CD8-positive, alpha-beta memory T cell (primary cell): ENCODE measurements at regions not wholly inside any gene's neighbourhood (a gene's known extent, or its start where the extent isn't known, plus 50 kb on each side); places are given as distances from the start of the nearest gene placed in this dataset.
"Not testable (repeated sequence)": the region's sequence is repeated elsewhere in the genome, so short reads cannot be mapped to it uniquely, and the experiment has no call there.

Experiments used
- CTCF ChIA-PET: fragments of 350-600 bp; sonication (Branson Sonifier 250); formaldehyde crosslinking; loops from one replicate; lab custom pipeline; 2021; ENCODE audit warnings: antibody characterized with exemption; lab: Charles Lee
- POLR2A ChIA-PET: fragments of 350-600 bp; sonication (Branson Sonifier 250); formaldehyde crosslinking; loops from one replicate; lab custom pipeline; 2021; ENCODE audit warnings: antibody characterized with exemption; lab: Charles Lee
- DNase-seq, 5 donors: peaks; one replicate each; pipeline versions ENCODE4 v3.0.0 to v3.0.0-alpha.2; 2020 to 2022; ENCODE audit warnings: mixed read lengths in 1 of 5
- H3K27ac ChIP-seq: one replicate; pipeline ENCODE4 v1.7.0; 2013; ENCODE audit warnings: low read depth, mild to moderate bottlenecking, low read length, moderate library complexity
- H3K27me3 ChIP-seq: 2 replicates; pipeline ENCODE4 v1.7.0; 2013; ENCODE audit warnings: low read length, mild to moderate bottlenecking; ENCODE audit not compliant: insufficient read depth, poor library complexity, severe bottlenecking
- H3K36me3 ChIP-seq: 2 replicates; pipeline ENCODE4 v1.7.0; 2013; ENCODE audit warnings: mild to moderate bottlenecking, low read length, moderate library complexity; ENCODE audit not compliant: insufficient read depth
- H3K4me1 ChIP-seq: 2 replicates; pipeline ENCODE4 v1.7.0; 2013; ENCODE audit warnings: mild to moderate bottlenecking, low read length, moderate library complexity; ENCODE audit not compliant: insufficient read depth
- H3K4me3 ChIP-seq: 2 replicates; pipeline ENCODE4 v1.7.0; 2013; ENCODE audit warnings: mild to moderate bottlenecking, low read length
- H3K9me3 ChIP-seq: 2 replicates; pipeline ENCODE4 v1.7.0; 2013; ENCODE audit warnings: mild to moderate bottlenecking, low read length
- H3K27ac Mint-ChIP-seq, 8 donors: one replicate each; pipeline ENCODE4 v1.8.0; 2020 to 2021; ENCODE audit warnings: mixed read lengths in 8 of 8, mild to moderate bottlenecking in 6 of 8, inconsistent platforms in 3 of 8, moderate library complexity in 3 of 8
- H3K27me3 Mint-ChIP-seq, 2 donors: one replicate each; pipeline ENCODE4 v1.8.0; 2020 to 2021; ENCODE audit warnings: mixed read lengths in 2 of 2, mild to moderate bottlenecking in 1 of 2, moderate library complexity in 1 of 2
- H3K36me3 Mint-ChIP-seq, 3 donors: one replicate each; pipeline ENCODE4 v1.8.0; 2020 to 2021; ENCODE audit warnings: mixed read lengths in 3 of 3, inconsistent platforms in 1 of 3, mild to moderate bottlenecking in 1 of 3
- H3K4me1 Mint-ChIP-seq, 3 donors: one replicate each; pipeline ENCODE4 v1.8.0; 2020 to 2021; ENCODE audit warnings: mixed read lengths in 3 of 3, inconsistent platforms in 1 of 3, mild to moderate bottlenecking in 1 of 3
- H3K4me3 Mint-ChIP-seq, 7 donors: one replicate each; pipeline ENCODE4 v1.8.0; 2020 to 2021; ENCODE audit warnings: mixed read lengths in 7 of 7, mild to moderate bottlenecking in 6 of 7, moderate library complexity in 4 of 7, inconsistent platforms in 2 of 7
- H3K9me3 Mint-ChIP-seq, 5 donors: one replicate each; pipeline ENCODE4 v1.8.0; 2020 to 2022; ENCODE audit warnings: mixed read lengths in 5 of 5, mild to moderate bottlenecking in 3 of 5, moderate library complexity in 2 of 5, inconsistent platforms in 1 of 5

DNA sequence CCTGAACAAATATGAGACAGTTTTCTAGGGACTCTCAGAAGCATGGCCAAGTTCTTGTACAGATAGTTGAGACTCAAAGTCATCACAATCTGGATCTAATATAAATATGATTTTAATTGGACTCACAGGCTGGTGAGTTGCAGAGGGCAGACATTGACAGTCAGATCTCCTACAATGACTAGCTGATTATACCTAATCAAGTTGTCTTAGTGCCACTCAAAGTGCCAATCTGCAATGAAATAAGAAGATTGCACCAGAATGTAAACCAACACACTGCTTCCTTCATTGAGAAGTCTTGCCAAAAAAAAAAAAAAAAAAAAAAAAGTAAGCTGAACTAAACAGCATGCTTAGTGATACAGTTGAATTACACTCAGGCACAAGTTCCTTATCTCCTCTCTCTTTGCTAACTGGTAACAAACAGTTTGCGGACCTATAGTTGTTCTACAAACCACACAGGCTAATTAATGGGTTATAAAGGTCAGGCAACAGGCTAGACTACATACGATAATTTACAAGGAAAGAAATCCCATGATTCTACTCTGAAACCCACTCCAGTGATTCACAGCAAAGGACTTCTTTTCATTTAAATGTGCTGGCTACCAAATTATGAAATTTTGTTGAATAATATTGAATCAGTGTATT, 107.3 kb upstream of the NIPBL start:
- Histone ChIP-seq H3K36me3 (no peaks in the 10 kb centered on the region), H3K27ac (no peak overlapping the region), H3K27me3 (no peaks in the 10 kb centered on the region), H3K4me3 (no peak overlapping the region), H3K9me3 (no peaks in the 10 kb centered on the region), H3K4me1 (no peaks in the 10 kb centered on the region)
- H3K36me3 Mint-ChIP-seq = peaks cover 0 to 4% (median 0%) of the 10 kb centered on the region in 3 donors
- H3K4me1 Mint-ChIP-seq = no peaks in the 10 kb centered on the region
- no peak overlapping the region for H3K4me3 Mint-ChIP-seq
- H3K9me3 Mint-ChIP-seq = peaks cover 0 to 2% (median 2%) of the 10 kb centered on the region in 5 donors
- DNase-seq = no peak
- peaks cover 4 to 45% of the 10 kb centered on the region in 2 donors for H3K27me3 Mint-ChIP-seq
- no peak overlapping the region for H3K27ac Mint-ChIP-seq
- ChIA-PET POLR2A (interaction anchor here (0.6 kb wide), 1 partner anchor 10 kb away, joined by 3 read pairs; no protein-coding TSS in a partner anchor), CTCF (no interaction called here)

DNA sequence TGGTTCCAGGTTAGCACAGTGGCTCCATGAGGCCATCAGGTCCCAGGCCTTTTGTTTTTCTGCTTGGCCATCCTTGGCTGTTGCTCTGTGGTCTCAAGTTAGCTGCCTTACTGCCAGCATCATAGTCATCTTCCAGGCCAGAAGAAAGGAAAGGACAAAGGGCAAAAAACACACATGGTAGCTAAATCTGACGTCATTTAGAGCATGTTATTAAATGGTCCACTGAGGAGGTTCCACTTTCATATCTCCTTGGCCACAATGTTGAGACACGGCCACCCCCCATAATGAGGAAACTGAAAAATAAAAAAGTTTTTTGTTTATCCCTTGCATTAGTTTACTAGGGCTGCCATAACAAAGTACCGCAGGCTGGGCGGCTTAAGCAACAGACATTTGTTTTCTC, 106.4 kb upstream of the NIPBL start:
- Histone ChIP-seq H3K36me3 (no peaks in the 10 kb centered on the region), H3K27ac (no peak overlapping the region), H3K9me3 (no peaks in the 10 kb centered on the region), H3K4me1 (no peaks in the 10 kb centered on the region), H3K27me3 (no peaks in the 10 kb centered on the region), H3K4me3 (no peak overlapping the region)
- H3K27me3 Mint-ChIP-seq = peaks cover 3 to 43% of the 10 kb centered on the region in 2 donors
- H3K9me3 Mint-ChIP-seq = peaks cover 0 to 2% (median 2%) of the 10 kb centered on the region in 5 donors
- H3K27ac Mint-ChIP-seq = no peak overlapping the region
- no peaks in the 10 kb centered on the region for H3K4me1 Mint-ChIP-seq
- CTCF ChIA-PET = no interaction called here
- POLR2A ChIA-PET = no interaction called here
- no peak for DNase-seq
- no peak overlapping the region for H3K4me3 Mint-ChIP-seq
- peaks cover 0 to 4% (median 0%) of the 10 kb centered on the region in 3 donors for H3K36me3 Mint-ChIP-seq

DNA sequence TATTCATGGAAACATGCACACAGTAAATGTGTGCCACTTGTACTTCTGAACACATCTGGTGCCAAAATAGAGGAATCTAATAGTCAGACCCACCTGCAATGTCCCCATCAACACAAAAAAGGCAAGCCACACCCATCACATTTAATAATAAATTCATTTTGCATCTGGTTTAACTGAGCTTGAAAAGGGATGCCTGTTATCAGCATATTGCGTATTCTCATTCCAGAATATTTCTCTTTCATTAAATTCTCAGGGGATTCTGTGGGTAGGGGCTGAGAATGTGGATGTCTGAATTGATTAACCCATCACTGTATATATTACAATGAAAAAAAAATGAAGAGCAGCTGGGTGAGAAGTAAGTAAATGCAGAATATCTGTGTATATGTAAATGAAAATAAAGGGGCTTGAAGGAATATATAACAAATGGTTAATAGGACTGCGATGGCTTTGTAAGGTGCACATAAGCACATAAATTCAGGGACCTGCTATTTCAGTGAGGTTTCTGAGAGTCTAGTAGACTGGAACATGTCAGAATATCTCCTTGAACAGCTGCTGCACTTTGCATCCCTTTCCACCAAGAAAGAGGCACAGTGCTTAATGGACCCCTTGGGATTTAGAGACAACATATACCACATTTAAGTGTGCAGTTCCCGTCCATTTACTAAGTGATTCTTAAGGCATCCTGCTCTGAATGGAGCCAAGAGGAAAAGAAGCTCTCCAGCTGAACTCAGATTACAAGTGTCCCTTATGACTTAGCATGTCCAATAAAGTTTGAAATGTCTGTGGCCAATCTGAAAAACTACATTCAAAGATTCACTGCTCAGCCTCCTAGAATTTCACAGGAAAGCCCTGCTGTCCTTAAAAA, 104.1 kb upstream of the NIPBL start:
- H3K27me3 Mint-ChIP-seq = peaks cover 0 to 38% of the 10 kb centered on the region in 2 donors
- DNase-seq = no peak
- no peak overlapping the region for H3K4me3 Mint-ChIP-seq
- H3K36me3 Mint-ChIP-seq = no peaks in the 10 kb centered on the region
- ChIA-PET CTCF (no interaction called here), POLR2A (no interaction called here)
- H3K9me3 Mint-ChIP-seq = peaks cover 0 to 2% (median 0%) of the 10 kb centered on the region in 5 donors
- Histone ChIP-seq H3K9me3 (no peaks in the 10 kb centered on the region), H3K27me3 (no peaks in the 10 kb centered on the region), H3K27ac (no peak overlapping the region), H3K4me1 (no peaks in the 10 kb centered on the region), H3K4me3 (no peak overlapping the region), H3K36me3 (no peaks in the 10 kb centered on the region)
- peak overlapping the region in 1 of 8 donors; percentile 10 for H3K27ac Mint-ChIP-seq
- H3K4me1 Mint-ChIP-seq = no peaks in the 10 kb centered on the region

GRCh38 chr5:36777105-36777757, 99.3 kb upstream of the NIPBL start:
- Mint-ChIP-seq H3K27me3 (peaks cover 10 to 49% of the 10 kb centered on the region in 2 donors), H3K4me1 (no peaks in the 10 kb centered on the region), H3K9me3 (peaks cover 0 to 5% (median 3%) of the 10 kb centered on the region in 5 donors), H3K36me3 (no peaks in the 10 kb centered on the region), H3K4me3 (no peak overlapping the region), H3K27ac (no peak overlapping the region)
- H3K9me3 ChIP-seq = no peaks in the 10 kb centered on the region
- H3K27ac ChIP-seq = no peak overlapping the region
- H3K36me3 ChIP-seq = no peaks in the 10 kb centered on the region
- no peak for DNase-seq
- no peaks in the 10 kb centered on the region for H3K27me3 ChIP-seq
- H3K4me3 ChIP-seq = no peak overlapping the region
- H3K4me1 ChIP-seq = no peaks in the 10 kb centered on the region
- ChIA-PET POLR2A (no interaction called here), CTCF (no interaction called here)

GRCh38 chr5:36778336-36778735, 98.2 kb upstream of the NIPBL start:
- H3K9me3 Mint-ChIP-seq = peaks cover 0 to 5% (median 3%) of the 10 kb centered on the region in 5 donors
- H3K4me3 Mint-ChIP-seq = no peak overlapping the region
- H3K9me3 ChIP-seq = no peaks in the 10 kb centered on the region
- H3K36me3 ChIP-seq = no peaks in the 10 kb centered on the region
- peaks cover 10 to 45% of the 10 kb centered on the region in 2 donors for H3K27me3 Mint-ChIP-seq
- CTCF ChIA-PET = no interaction called here
- H3K27ac Mint-ChIP-seq = no peak overlapping the region
- H3K4me1 Mint-ChIP-seq = no peaks in the 10 kb centered on the region
- POLR2A ChIA-PET = no interaction called here
- H3K4me3 ChIP-seq = no peak overlapping the region
- no peaks in the 10 kb centered on the region for H3K27me3 ChIP-seq
- no peak overlapping the region for H3K27ac ChIP-seq
- DNase-seq = no peak
- H3K4me1 ChIP-seq = no peaks in the 10 kb centered on the region
- no peaks in the 10 kb centered on the region for H3K36me3 Mint-ChIP-seq

- CTCF ChIA-PET, H3K27ac Mint-ChIP-seq, H3K36me3 ChIP-seq, H3K9me3 ChIP-seq, H3K4me3 Mint-ChIP-seq, H3K4me1 Mint-ChIP-seq, H3K36me3 Mint-ChIP-seq, DNase-seq, POLR2A ChIA-PET, H3K4me3 ChIP-seq, H3K4me1 ChIP-seq, H3K27ac ChIP-seq, H3K9me3 Mint-ChIP-seq, H3K27me3 ChIP-seq: not testable (repeated sequence)
- peaks cover 11 to 25% of the 10 kb centered on the region in 2 donors for H3K27me3 Mint-ChIP-seq
Observed at GRCh38 chr5:36782612-36783011, 94.0 kb upstream of the NIPBL start.

- H3K27me3 ChIP-seq = no peaks in the 10 kb centered on the region
- Mint-ChIP-seq H3K27ac (no peak overlapping the region), H3K27me3 (peaks cover 7 to 13% of the 10 kb centered on the region in 2 donors), H3K4me1 (no peaks in the 10 kb centered on the region), H3K4me3 (no peak overlapping the region), H3K9me3 (peaks cover 0 to 2% (median 0%) of the 10 kb centered on the region in 5 donors), H3K36me3 (no peaks in the 10 kb centered on the region)
- CTCF ChIA-PET = no interaction called here
- H3K4me1 ChIP-seq = no peaks in the 10 kb centered on the region
- H3K9me3 ChIP-seq = no peaks in the 10 kb centered on the region
- no peaks in the 10 kb centered on the region for H3K36me3 ChIP-seq
- POLR2A ChIA-PET = no interaction called here
- DNase-seq = no peak
- no peak overlapping the region for H3K27ac ChIP-seq
- no peak overlapping the region for H3K4me3 ChIP-seq
Observed at GRCh38 chr5:36786448-36787012, 90.0 kb upstream of the NIPBL start.
